Type B pancreatic cell (in vitro differentiated cells): ENCODE measurements at regions not wholly inside any gene's neighbourhood (a gene's known extent, or its start where the extent isn't known, plus 50 kb on each side); places are given as distances from the start of the nearest gene placed in this dataset.

ENCODE experiments used
- DNase-seq: peaks from one replicate; pipeline ENCODE4 v3.0.0; 2021; ENCODE audit warnings: mixed read lengths; ENCODE audit not compliant: unreplicated experiment; ENCODE audit errors: extremely low spot score
- H3K27ac Mint-ChIP-seq: 2 replicates; pipeline ENCODE4 v1.8.0; 2021; ENCODE audit warnings: mild to moderate bottlenecking, mixed read lengths
- H3K27me3 Mint-ChIP-seq: 2 replicates; pipeline ENCODE4 v1.8.0; 2021; ENCODE audit warnings: mixed read lengths
- H3K36me3 Mint-ChIP-seq: 2 replicates; pipeline ENCODE4 v1.8.0; 2021; ENCODE audit warnings: mixed read lengths
- H3K4me1 Mint-ChIP-seq: one replicate; pipeline ENCODE4 v1.8.0; 2021; ENCODE audit warnings: mixed read lengths; ENCODE audit not compliant: unreplicated experiment
- H3K4me3 Mint-ChIP-seq: 2 replicates; pipeline ENCODE4 v1.8.0; 2021; ENCODE audit warnings: mild to moderate bottlenecking, mixed read lengths
- H3K9me3 Mint-ChIP-seq: 2 replicates; pipeline ENCODE4 v1.8.0; 2021; ENCODE audit warnings: mixed read lengths
- TF ChIP-seq, protein P1 (sequence below): fragments of 200-600 bp; sonication (generic); conservative IDR thresholded peaks from 2 replicates; pipeline ENCODE4 v1.5.0; 2021; ENCODE audit warnings: antibody characterized with exemption, mild to moderate bottlenecking

DNA sequence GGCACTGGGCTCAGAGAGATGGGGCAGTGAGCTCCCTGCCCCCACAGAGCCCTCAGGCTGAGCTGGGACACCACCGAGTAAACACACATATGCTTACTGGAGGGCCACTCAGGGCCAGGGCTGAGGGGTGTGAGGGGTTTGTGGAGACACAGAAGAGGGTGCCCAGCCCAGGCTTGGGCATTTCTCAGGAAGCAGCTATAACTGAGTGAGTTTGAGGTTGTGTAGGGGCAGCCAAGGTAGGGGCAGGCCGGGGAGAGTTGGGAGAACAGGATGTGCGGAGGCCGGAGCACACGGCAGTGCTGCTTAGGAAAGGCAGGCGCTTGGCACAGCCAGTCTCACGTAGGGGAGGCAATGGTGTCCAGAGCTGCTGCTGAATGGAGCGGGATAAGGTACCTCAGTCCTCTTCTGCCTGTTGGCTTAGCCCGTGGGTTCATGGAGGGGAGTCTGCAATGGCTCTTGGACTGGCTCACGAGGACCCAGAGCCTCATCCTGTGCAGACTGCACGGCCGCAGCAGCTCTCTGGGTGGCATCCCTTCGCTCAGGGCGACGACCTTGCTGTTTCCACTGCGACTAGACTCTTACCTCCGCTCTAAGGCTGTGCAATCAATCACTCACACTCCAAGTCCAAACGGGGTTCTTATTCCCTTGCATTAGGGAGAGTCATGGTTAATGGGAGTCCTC is 466.1 kb upstream of the HS6ST1 start:
- peaks cover 7% of the 10 kb centered on the region for H3K4me1 Mint-ChIP-seq
- TF ChIP-seq, protein P1, sequence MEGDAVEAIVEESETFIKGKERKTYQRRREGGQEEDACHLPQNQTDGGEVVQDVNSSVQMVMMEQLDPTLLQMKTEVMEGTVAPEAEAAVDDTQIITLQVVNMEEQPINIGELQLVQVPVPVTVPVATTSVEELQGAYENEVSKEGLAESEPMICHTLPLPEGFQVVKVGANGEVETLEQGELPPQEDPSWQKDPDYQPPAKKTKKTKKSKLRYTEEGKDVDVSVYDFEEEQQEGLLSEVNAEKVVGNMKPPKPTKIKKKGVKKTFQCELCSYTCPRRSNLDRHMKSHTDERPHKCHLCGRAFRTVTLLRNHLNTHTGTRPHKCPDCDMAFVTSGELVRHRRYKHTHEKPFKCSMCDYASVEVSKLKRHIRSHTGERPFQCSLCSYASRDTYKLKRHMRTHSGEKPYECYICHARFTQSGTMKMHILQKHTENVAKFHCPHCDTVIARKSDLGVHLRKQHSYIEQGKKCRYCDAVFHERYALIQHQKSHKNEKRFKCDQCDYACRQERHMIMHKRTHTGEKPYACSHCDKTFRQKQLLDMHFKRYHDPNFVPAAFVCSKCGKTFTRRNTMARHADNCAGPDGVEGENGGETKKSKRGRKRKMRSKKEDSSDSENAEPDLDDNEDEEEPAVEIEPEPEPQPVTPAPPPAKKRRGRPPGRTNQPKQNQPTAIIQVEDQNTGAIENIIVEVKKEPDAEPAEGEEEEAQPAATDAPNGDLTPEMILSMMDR: no peak
- no peak for DNase-seq
- peaks cover 6% of the 10 kb centered on the region for H3K27me3 Mint-ChIP-seq
- no peaks in the 10 kb centered on the region for H3K36me3 Mint-ChIP-seq
- H3K27ac Mint-ChIP-seq: no peak overlapping the region
- H3K4me3 Mint-ChIP-seq: no peak overlapping the region
- H3K9me3 Mint-ChIP-seq: no peaks in the 10 kb centered on the region

DNA sequence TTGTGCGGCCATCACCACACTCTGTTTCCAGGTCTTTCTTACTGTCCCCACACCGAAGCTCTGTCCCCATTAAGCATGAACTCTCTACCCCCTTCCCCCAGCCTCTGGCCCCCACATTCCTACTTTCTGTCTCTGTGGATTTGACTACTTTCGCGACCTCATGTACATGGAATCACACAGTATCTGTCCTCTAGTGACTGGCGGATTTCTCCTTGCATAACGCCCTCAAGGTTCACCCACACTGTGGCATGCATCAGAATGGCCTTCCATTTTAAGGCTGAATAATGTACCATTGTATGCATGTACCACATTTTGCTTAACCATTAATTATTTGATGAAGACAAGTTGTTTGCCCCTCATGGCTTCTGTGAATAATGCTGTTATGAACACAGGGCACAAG is 467.6 kb upstream of the HS6ST1 start:
- H3K4me1 Mint-ChIP-seq: peaks cover 15% of the 10 kb centered on the region
- no peak overlapping the region for H3K27ac Mint-ChIP-seq
- peaks cover 6% of the 10 kb centered on the region for H3K27me3 Mint-ChIP-seq
- no peaks in the 10 kb centered on the region for H3K9me3 Mint-ChIP-seq
- TF ChIP-seq, protein P1: no peak
- no peak for DNase-seq
- no peaks in the 10 kb centered on the region for H3K36me3 Mint-ChIP-seq
- no peak overlapping the region for H3K4me3 Mint-ChIP-seq

DNA sequence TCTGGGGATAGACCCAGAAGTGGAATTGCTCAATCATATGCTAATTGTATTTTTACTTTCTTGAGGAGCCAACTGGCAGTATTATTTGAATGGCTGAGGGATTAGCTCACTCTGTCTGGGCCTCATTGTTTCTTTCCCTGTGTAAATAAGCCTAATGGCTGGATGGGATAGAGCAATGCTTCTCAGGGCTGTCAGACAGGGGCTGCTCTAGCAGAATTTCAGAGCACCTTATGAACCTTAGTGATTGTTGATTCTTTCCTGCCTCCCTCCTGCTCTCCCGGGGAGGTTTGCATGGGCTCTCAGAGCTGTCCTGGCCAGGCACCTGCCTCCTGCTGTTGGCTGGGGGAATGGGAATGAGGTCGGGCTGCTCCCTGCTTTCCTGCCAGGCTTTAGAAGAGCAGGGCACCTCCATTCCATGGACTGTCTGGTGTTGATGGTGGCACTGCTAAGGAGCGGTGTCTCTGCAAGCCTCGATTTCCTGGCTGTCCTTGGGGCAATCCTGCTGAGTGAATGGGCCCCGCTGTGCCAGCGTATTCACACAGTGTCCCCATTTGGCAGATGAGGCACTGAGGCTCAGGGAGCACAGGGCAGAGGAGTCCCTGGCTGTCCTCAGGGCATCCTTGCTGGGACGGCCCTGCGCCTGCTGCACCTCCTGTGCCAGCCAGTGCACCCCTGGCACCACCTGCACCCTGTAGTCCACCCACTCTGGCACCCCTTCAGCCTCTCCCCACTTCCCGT is 468.2 kb upstream of the HS6ST1 start:
- Mint-ChIP-seq H3K27me3 (peaks cover 6% of the 10 kb centered on the region), H3K9me3 (no peaks in the 10 kb centered on the region), H3K4me1 (peaks cover 17% of the 10 kb centered on the region), H3K27ac (no peak overlapping the region), H3K4me3 (no peak overlapping the region), H3K36me3 (no peaks in the 10 kb centered on the region)
- no peak for DNase-seq
- TF ChIP-seq, protein P1: no peak

DNA sequence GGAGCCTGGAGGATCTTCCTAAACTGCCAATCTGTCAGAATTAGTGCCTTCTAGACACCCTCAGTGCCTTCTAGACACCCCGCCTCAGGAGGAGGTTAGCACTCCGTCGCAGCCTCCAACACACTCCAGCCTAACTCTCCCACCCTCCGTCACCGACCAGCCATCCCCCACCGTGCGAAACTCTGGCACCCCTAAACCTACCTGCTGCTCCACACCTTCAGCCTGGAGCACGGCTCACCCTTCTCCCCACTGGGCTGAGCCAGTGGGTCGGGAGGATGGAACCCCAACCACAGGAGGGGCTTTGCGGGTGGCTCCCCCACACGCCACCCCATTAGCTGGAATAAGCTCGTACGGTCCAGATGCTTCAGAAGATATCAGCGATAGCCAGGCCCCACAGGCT is 468.9 kb upstream of the HS6ST1 start:
- Mint-ChIP-seq H3K4me1 (peaks cover 17% of the 10 kb centered on the region), H3K36me3 (no peaks in the 10 kb centered on the region), H3K27me3 (peaks cover 6% of the 10 kb centered on the region), H3K27ac (no peak overlapping the region), H3K9me3 (no peaks in the 10 kb centered on the region), H3K4me3 (no peak overlapping the region)
- TF ChIP-seq, protein P1: no peak
- DNase-seq: no peak

DNA sequence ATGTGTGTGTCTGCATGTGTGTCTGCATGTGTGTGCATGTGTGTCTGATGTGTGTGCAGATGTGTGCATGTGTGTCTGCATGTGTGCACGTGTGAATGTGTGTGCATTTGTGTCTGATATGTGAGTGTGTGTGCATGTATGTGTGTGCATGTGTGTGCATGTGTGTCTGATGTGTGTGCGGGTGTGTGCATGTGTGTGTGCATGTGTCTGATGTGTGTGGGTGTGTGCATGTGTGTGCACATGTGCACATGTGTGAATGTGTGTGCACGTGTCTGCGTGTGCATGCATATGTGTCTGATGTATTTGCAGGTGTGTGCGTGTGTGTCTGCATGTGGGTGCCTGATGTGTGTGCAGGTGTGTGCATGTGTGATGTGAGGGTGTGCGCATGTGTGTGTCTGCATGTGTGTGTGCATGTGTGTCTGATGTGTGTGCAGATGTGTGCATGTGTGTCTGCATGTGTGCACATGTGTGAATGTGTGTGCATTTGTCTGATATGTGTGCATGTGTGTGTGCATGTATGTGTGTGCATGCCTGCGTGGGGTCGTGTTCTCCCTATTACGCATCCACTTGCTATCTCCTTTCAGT is 470.1 kb upstream of the HS6ST1 start:
- TF ChIP-seq, protein P1: no peak
- Mint-ChIP-seq H3K27me3 (peaks cover 4% of the 10 kb centered on the region), H3K4me1 (peaks cover 17% of the 10 kb centered on the region), H3K27ac (no peak overlapping the region), H3K36me3 (no peaks in the 10 kb centered on the region), H3K4me3 (no peak overlapping the region), H3K9me3 (no peaks in the 10 kb centered on the region)
- DNase-seq: peak; percentile 22
